GM12878 (cell line): ENCODE measurements at regions not wholly inside any gene's neighbourhood (a gene's known extent, or its start where the extent isn't known, plus 50 kb on each side); places are given as distances from the start of the nearest gene placed in this dataset.

Experiments
- ATF7 ChIP-seq: fragments of 450-650 bp; IDR thresholded peaks from 2 replicates; pipeline ENCODE4 v1.6.1; 2016; ENCODE audit warnings: low read depth, mild to moderate bottlenecking
- CTCF ChIP-seq, 3 experiments: IDR thresholded peaks in 2 of 3; conservative IDR thresholded peaks in 1 of 3; 2 replicates each; pipeline ENCODE4 v1.5.1; 2011; ENCODE audit warnings: low read depth in 3 of 3, low read length in 3 of 3, mild to moderate bottlenecking in 3 of 3, control low read depth in 2 of 3, moderate library complexity in 2 of 3, inconsistent platforms in 1 of 3, mixed read lengths in 1 of 3; ENCODE audit not compliant: control insufficient read depth in 2 of 3, insufficient read depth in 1 of 3; ENCODE audit errors: extremely low read depth in 1 of 3
- EP300 ChIP-seq, 2 experiments: fragments of 150-350 bp in 1 of 2; IDR thresholded peaks; 2 replicates each; pipeline ENCODE4 v1.6.1; 2011 to 2012; ENCODE audit warnings: low read depth in 2 of 2, low read length in 2 of 2, borderline replicate concordance in 1 of 2, improper control_type of control experiment in 1 of 2, inconsistent platforms in 1 of 2; ENCODE audit not compliant: control insufficient read depth in 1 of 2

GRCh38 chr11:112524798-112525197 lies 264.1 kb upstream of the PLET1 start:
- TF ChIP-seq CTCF (IDR thresholded peaks at IDR 0.05 in 2 of 3, conservative IDR thresholded peaks at IDR 0.05 in 1 of 3; ENCODE audit: control insufficient read depth in 2 of 3, extremely low read depth in 1 of 3, insufficient read depth in 1 of 3, low read depth in 3 of 3, low read length in 3 of 3), result no peak
- no peak for TF ChIP-seq ATF7
- no peak for TF ChIP-seq EP300 (IDR thresholded peaks at IDR 0.05; ENCODE audit: borderline replicate concordance in 1 of 2, control insufficient read depth in 1 of 2, low read depth in 2 of 2, low read length in 2 of 2)
